HEK293 (cell line): ENCODE measurements at regions not wholly inside any gene's neighbourhood (a gene's known extent, or its start where the extent isn't known, plus 50 kb on each side); places are given as distances from the start of the nearest gene placed in this dataset.

Experiments
- CTCF ChIA-PET: fragments of 350-600 bp; formaldehyde crosslinking; extraction: SDS; loops from one replicate; lab custom pipeline; 2021; ENCODE audit warnings: antibody characterized with exemption; lab: Yijun Ruan, JAX
- POLR2A ChIA-PET: fragments of 300-600 bp; formaldehyde crosslinking; extraction: SDS; loops from one replicate; lab custom pipeline; 2020; ENCODE audit warnings: antibody characterized with exemption, inconsistent platforms; lab: Yijun Ruan, JAX
- H3K27ac ChIP-seq: fragments of 200-500 bp; sonication (Bioruptor generic); 2 replicates; pipeline ENCODE4 v1.5.1; 2014; ENCODE audit warnings: low read depth, low read length, control low read depth, inconsistent platforms; ENCODE audit errors: extremely low read depth
- H3K36me3 ChIP-seq, 2 experiments: fragments of 200-500 bp in 1 of 2; sonication (Bioruptor generic) in 1 of 2; 1 replicate in 1 of 2; 2 replicates in 1 of 2; pipeline ENCODE4 v1.5.1; 2014 to 2017; ENCODE audit warnings: inconsistent platforms in 2 of 2, low read length in 2 of 2; ENCODE audit not compliant: control insufficient read depth in 2 of 2, insufficient read depth in 1 of 2
- H3K4me1 ChIP-seq: fragments of 200-500 bp; sonication (Bioruptor generic); 2 replicates; pipeline ENCODE4 v1.5.1; 2014; ENCODE audit warnings: mild to moderate bottlenecking, low read length, inconsistent platforms; ENCODE audit not compliant: control insufficient read depth, insufficient read depth
- H3K4me3 ChIP-seq: 2 replicates; pipeline ENCODE4 v1.5.1; 2011; ENCODE audit warnings: low read depth, mild to moderate bottlenecking, control low read depth, low read length, moderate library complexity
- H3K9me3 ChIP-seq: fragments of 200-500 bp; sonication (Bioruptor generic); 2 replicates; pipeline ENCODE4 v1.5.1; 2014; ENCODE audit warnings: low read depth, low read length, inconsistent platforms; ENCODE audit not compliant: control insufficient read depth, insufficient read depth
- BCL11A ChIP-seq: fragments of 450-650 bp; formaldehyde crosslinking; IDR thresholded peaks from 2 replicates; pipeline ENCODE4 v1.5.1; 2016; ENCODE audit warnings: low read depth, missing biosample characterization, missing genetic modification characterization
- GFI1B ChIP-seq: fragments of 450-650 bp; formaldehyde crosslinking; IDR thresholded peaks from 2 replicates; pipeline ENCODE4 v1.5.1; 2016; ENCODE audit warnings: missing biosample characterization, missing genetic modification characterization
- HOXD13 ChIP-seq: sonication (generic); formaldehyde crosslinking; IDR thresholded peaks from 2 replicates; pipeline ENCODE4 v1.8.0; 2022; ENCODE audit warnings: missing genetic modification reagents, borderline replicate concordance
- MEIS1 ChIP-seq: sonication (generic); formaldehyde crosslinking; IDR thresholded peaks from 2 replicates; pipeline ENCODE4 v1.8.1; 2022; ENCODE audit warnings: missing genetic modification reagents, mild to moderate bottlenecking, borderline replicate concordance
- PBX3 ChIP-seq: sonication (generic); formaldehyde crosslinking; IDR thresholded peaks from 2 replicates; pipeline ENCODE4 v1.8.1; 2022; ENCODE audit warnings: mild to moderate bottlenecking, moderate library complexity, missing genetic modification reagents
- SCRT2 ChIP-seq: fragments of 450-650 bp; formaldehyde crosslinking; IDR thresholded peaks from 2 replicates; pipeline ENCODE4 v1.5.1; 2016; ENCODE audit warnings: missing biosample characterization, missing genetic modification characterization
- SETDB1 ChIP-seq: IDR thresholded peaks from one replicate; pipeline ENCODE4 v1.6.1; 2017; ENCODE audit warnings: mild to moderate bottlenecking, low read length, moderate library complexity, mixed read lengths; ENCODE audit not compliant: insufficient read length
- ZBTB8A ChIP-seq: fragments of 450-650 bp; formaldehyde crosslinking; IDR thresholded peaks from 2 replicates; pipeline ENCODE4 v1.5.1; 2016; ENCODE audit warnings: missing biosample characterization, missing genetic modification characterization
- ZIC2 ChIP-seq: fragments of 450-650 bp; formaldehyde crosslinking; IDR thresholded peaks from 2 replicates; pipeline ENCODE4 v1.5.1; 2016; ENCODE audit warnings: missing biosample characterization, missing genetic modification characterization
- ZNF10 ChIP-seq: fragments of 450-650 bp; formaldehyde crosslinking; IDR thresholded peaks from 2 replicates; pipeline ENCODE4 v1.5.1; 2017; ENCODE audit warnings: missing biosample characterization, missing genetic modification characterization
- ZNF112 ChIP-seq: fragments of 450-650 bp; formaldehyde crosslinking; IDR thresholded peaks from 2 replicates; pipeline ENCODE4 v1.5.0; 2017; ENCODE audit warnings: missing biosample characterization, missing genetic modification characterization
- ZNF114 ChIP-seq: fragments of 450-650 bp; formaldehyde crosslinking; IDR thresholded peaks from 2 replicates; pipeline ENCODE4 v1.5.0; 2017; ENCODE audit warnings: missing biosample characterization, missing genetic modification characterization
- ZNF248 ChIP-seq: fragments of 450-650 bp; formaldehyde crosslinking; IDR thresholded peaks from 2 replicates; pipeline ENCODE4 v1.5.1; 2017; ENCODE audit warnings: missing biosample characterization, missing genetic modification characterization
- ZNF37A ChIP-seq: fragments of 450-650 bp; IDR thresholded peaks from 2 replicates; pipeline ENCODE4 v1.5.1; 2018; ENCODE audit warnings: missing biosample characterization, missing genetic modification characterization
- ZNF404 ChIP-seq: fragments of 450-650 bp; formaldehyde crosslinking; IDR thresholded peaks from 2 replicates; pipeline ENCODE4 v1.5.1; 2017; ENCODE audit warnings: missing biosample characterization, missing genetic modification characterization
- ZNF416 ChIP-seq: fragments of 450-650 bp; formaldehyde crosslinking; IDR thresholded peaks from 2 replicates; pipeline ENCODE4 v1.5.1; 2016; ENCODE audit warnings: missing biosample characterization, missing genetic modification characterization
- ZNF433 ChIP-seq: fragments of 450-650 bp; formaldehyde crosslinking; IDR thresholded peaks from 2 replicates; pipeline ENCODE4 v1.5.1; 2016; ENCODE audit warnings: missing biosample characterization, missing genetic modification characterization, low read depth
- ZNF521 ChIP-seq: fragments of 450-650 bp; formaldehyde crosslinking; IDR thresholded peaks from 2 replicates; pipeline ENCODE4 v1.5.1; 2017; ENCODE audit warnings: missing biosample characterization, mild to moderate bottlenecking, missing genetic modification characterization
- ZNF548 ChIP-seq: fragments of 450-650 bp; formaldehyde crosslinking; IDR thresholded peaks from 2 replicates; pipeline ENCODE4 v1.5.1; 2016; ENCODE audit warnings: missing biosample characterization, missing genetic modification characterization
- ZNF596 ChIP-seq: fragments of 450-650 bp; IDR thresholded peaks from 2 replicates; pipeline ENCODE4 v1.5.0; 2018; ENCODE audit warnings: missing biosample characterization, mild to moderate bottlenecking, missing genetic modification characterization, moderate library complexity
- ZNF670 ChIP-seq: fragments of 450-650 bp; formaldehyde crosslinking; IDR thresholded peaks from 2 replicates; pipeline ENCODE4 v1.5.1; 2016; ENCODE audit warnings: missing biosample characterization, missing genetic modification characterization, low read depth
- ZNF677 ChIP-seq: fragments of 450-650 bp; IDR thresholded peaks from 2 replicates; pipeline ENCODE4 v1.5.0; 2018; ENCODE audit warnings: missing biosample characterization, mild to moderate bottlenecking, missing genetic modification characterization, moderate library complexity
- ZNF701 ChIP-seq: fragments of 450-650 bp; formaldehyde crosslinking; IDR thresholded peaks from 2 replicates; pipeline ENCODE4 v1.5.1; 2016; ENCODE audit warnings: missing biosample characterization, missing genetic modification characterization
- ZSCAN23 ChIP-seq: fragments of 450-650 bp; formaldehyde crosslinking; IDR thresholded peaks from 2 replicates; pipeline ENCODE4 v1.5.1; 2016; ENCODE audit warnings: missing biosample characterization, missing genetic modification characterization
- TF ChIP-seq, protein P1 (sequence below): fragments of 450-650 bp; formaldehyde crosslinking; IDR thresholded peaks from 2 replicates; pipeline ENCODE4 v1.5.1; 2016; ENCODE audit warnings: missing biosample characterization, missing genetic modification characterization
- TF ChIP-seq, protein P2 (sequence below): fragments of 450-650 bp; formaldehyde crosslinking; IDR thresholded peaks from 2 replicates; pipeline ENCODE4 v1.5.0; 2017; ENCODE audit warnings: missing biosample characterization, missing genetic modification characterization, borderline replicate concordance

DNA sequence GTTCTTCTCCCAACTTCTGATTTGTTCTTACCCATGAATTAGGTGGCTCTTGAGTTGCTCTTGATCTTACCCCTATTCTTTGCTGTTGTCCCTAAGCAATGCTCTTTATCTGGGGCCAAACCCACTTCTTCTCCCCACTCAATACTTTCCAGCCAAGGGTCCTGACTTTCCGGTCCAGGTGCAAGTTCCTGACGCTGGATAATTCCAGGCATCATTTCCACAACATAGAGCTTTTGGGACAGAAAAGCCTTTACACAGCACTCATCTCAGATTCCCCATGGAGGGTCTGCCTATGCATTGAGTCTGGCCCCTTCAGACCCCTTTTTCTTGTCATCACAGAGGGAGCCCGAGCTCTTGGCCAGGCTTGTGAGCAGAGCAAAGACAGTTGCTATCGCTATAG, 85.4 kb upstream of the BOC start (continued):
- no peak for TF ChIP-seq ZNF521 (tag by site-specific recombination)
- TF ChIP-seq ZNF10 (tag by site-specific recombination): no peak
- TF ChIP-seq ZIC2 (tag by site-specific recombination): no peak
- TF ChIP-seq GFI1B (tag by site-specific recombination): no peak
- TF ChIP-seq MEIS1 (CRISPR knock-in tag): no peak
- TF ChIP-seq ZNF114 (tag by site-specific recombination): no peak
- TF ChIP-seq ZNF677 (tag by site-specific recombination): no peak
- TF ChIP-seq ZBTB8A (tag by site-specific recombination): no peak
- no peak for TF ChIP-seq ZSCAN23 (tag by site-specific recombination)

DNA sequence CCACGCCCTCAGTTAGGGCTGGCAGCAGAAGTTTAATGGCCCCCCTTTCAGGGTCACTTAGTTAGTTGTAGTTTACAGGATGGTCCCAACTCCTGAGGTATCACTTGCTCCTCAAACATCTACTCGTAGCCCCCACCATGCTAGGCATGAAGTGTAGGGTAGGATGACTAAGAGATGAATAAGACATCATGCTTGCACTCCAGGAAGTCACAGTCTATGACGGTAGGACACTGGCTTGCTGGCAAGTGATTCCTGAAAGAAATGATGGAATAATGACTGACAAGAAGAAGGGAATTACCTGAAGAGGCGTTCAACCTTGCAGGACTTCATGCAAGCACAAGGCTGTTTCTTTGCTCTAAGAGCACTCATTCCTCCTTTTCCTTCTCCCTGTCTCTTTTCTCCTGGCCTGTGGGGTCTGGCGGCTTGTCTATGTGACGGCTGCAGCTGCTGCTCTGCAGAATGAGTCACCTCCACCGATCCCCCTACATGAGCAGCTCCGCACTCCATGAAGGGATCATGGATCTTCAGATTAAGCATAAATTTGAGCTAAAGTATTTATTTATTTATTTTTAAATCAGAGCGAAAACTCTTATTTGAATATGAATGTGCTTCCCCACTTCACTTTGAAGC, 82.9 kb upstream of the BOC start:
- ChIA-PET CTCF (no interaction called here), POLR2A (interaction anchor here (0.6 kb wide), 1 partner anchor 15 kb away, joined by 3 read pairs; no protein-coding TSS in a partner anchor)
- TF ChIP-seq SCRT2 (tag by site-specific recombination) (0 out of 2 replicates have a peak, but pooled peaks have one; percentile 0), ZNF404 (no peak), ZNF701 (tag by site-specific recombination) (no peak), ZNF37A (tag by site-specific recombination) (no peak), ZNF596 (tag by site-specific recombination) (no peak)
- TF ChIP-seq, protein P1, sequence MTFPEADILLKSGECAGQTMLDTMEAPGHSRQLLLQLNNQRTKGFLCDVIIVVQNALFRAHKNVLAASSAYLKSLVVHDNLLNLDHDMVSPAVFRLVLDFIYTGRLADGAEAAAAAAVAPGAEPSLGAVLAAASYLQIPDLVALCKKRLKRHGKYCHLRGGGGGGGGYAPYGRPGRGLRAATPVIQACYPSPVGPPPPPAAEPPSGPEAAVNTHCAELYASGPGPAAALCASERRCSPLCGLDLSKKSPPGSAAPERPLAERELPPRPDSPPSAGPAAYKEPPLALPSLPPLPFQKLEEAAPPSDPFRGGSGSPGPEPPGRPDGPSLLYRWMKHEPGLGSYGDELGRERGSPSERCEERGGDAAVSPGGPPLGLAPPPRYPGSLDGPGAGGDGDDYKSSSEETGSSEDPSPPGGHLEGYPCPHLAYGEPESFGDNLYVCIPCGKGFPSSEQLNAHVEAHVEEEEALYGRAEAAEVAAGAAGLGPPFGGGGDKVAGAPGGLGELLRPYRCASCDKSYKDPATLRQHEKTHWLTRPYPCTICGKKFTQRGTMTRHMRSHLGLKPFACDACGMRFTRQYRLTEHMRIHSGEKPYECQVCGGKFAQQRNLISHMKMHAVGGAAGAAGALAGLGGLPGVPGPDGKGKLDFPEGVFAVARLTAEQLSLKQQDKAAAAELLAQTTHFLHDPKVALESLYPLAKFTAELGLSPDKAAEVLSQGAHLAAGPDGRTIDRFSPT (tag by site-specific recombination): no peak
- Histone ChIP-seq H3K27ac (no peak overlapping the region), H3K9me3 (no peaks in the 10 kb centered on the region), H3K4me1 (peaks cover 4% of the 10 kb centered on the region; the same call in 1 of the 2 replicates), H3K36me3 (no peaks in the 10 kb centered on the region), H3K4me3 (no peak overlapping the region)

GRCh38 chr3:113129168-113129567, 82.2 kb upstream of the BOC start:
- Histone ChIP-seq H3K9me3 (no peaks in the 10 kb centered on the region), H3K27ac (no peak overlapping the region), H3K4me3 (no peak overlapping the region), H3K36me3 (no peaks in the 10 kb centered on the region), H3K4me1 (peaks cover 4% of the 10 kb centered on the region; the same call in 1 of the 2 replicates)
- CTCF ChIA-PET: no interaction called here
- TF ChIP-seq ZNF548 (tag by site-specific recombination) (no peak), HOXD13 (no peak), BCL11A (no peak), ZNF416 (no peak), PBX3 (CRISPR knock-in tag) (no peak), SETDB1 (no peak), ZNF433 (tag by site-specific recombination) (no peak), ZNF112 (tag by site-specific recombination) (no peak), ZNF248 (tag by site-specific recombination) (no peak), ZNF670 (tag by site-specific recombination) (no peak)
- TF ChIP-seq, protein P2, sequence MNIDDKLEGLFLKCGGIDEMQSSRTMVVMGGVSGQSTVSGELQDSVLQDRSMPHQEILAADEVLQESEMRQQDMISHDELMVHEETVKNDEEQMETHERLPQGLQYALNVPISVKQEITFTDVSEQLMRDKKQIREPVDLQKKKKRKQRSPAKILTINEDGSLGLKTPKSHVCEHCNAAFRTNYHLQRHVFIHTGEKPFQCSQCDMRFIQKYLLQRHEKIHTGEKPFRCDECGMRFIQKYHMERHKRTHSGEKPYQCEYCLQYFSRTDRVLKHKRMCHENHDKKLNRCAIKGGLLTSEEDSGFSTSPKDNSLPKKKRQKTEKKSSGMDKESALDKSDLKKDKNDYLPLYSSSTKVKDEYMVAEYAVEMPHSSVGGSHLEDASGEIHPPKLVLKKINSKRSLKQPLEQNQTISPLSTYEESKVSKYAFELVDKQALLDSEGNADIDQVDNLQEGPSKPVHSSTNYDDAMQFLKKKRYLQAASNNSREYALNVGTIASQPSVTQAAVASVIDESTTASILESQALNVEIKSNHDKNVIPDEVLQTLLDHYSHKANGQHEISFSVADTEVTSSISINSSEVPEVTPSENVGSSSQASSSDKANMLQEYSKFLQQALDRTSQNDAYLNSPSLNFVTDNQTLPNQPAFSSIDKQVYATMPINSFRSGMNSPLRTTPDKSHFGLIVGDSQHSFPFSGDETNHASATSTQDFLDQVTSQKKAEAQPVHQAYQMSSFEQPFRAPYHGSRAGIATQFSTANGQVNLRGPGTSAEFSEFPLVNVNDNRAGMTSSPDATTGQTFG (tag by site-specific recombination): no peak
- POLR2A ChIA-PET: no interaction called here
